Heart left ventricle (tissue), 13 donors: ENCODE measurements at regions not wholly inside any gene's neighbourhood (a gene's known extent, or its start where the extent isn't known, plus 50 kb on each side); places are given as distances from the start of the nearest gene placed in this dataset.

Experiments used
- CTCF ChIP-seq, 12 donors: fragments of 200-600 bp; sonication (generic) in 4 of 12; IDR thresholded peaks; one replicate each; pipeline versions ENCODE4 v1.5.0 to v1.8.0; 2018 to 2022; ENCODE audit warnings: antibody characterized with exemption in 12 of 12, mild to moderate bottlenecking in 5 of 12
- POLR2A ChIP-seq, 2 donors: fragments of 450-650 bp; IDR thresholded peaks; one replicate each; pipeline ENCODE4 v1.6.1; 2017; ENCODE audit warnings: antibody characterized with exemption in 2 of 2, mild to moderate bottlenecking in 2 of 2, moderate library complexity in 2 of 2
- donor health status: ischemic (EF 13 %, LVEDD 7.1; RV severe dilation, severe dysfunction).
- donor health status: DM: no; HTN: yes; CAD: no.
- donor health status: DM: no; HTN: no; CAD: no.
- donor health status: ischemic (EF 25% LVEDD 6.9; RV normal size, moderate dysfunction).
- donor health status: ischemic (EF 25% LVEDD 5.7; RV mildly dilated, moderate dysfunction).
- donor health status: ischemic (EF 35%, LVEDD 5.7; RV mildly dilated, moderate dysfunction).
- donor health status: nonischemic (EF 11% LVEDD 7.7; RV severe dilation, severe dysfunction).
- donor health status: DM: yes; HTN: yes; CAD: no.
- donor health status: PGD.
- donor health status: ischemic (EF 29% LVEDD 5.4; RV normal size, mild dysfunction).
- donor health status: nonischemic (EF 23%, LVEDD 6.1; RV moderate dilation, normal function).

GRCh38 chr11:36783808-36784207 is 185.8 kb upstream of the RAG2 start:
- no peak for TF ChIP-seq CTCF (IDR thresholded peaks at IDR 0.05)
- no peak for TF ChIP-seq POLR2A (IDR thresholded peaks at IDR 0.05)
